ENCODE measurements at regions not wholly inside any gene's neighbourhood (a gene's known extent, or its start where the extent isn't known, plus 50 kb on each side); places are given as distances from the start of the nearest gene placed in this dataset.

DNA sequence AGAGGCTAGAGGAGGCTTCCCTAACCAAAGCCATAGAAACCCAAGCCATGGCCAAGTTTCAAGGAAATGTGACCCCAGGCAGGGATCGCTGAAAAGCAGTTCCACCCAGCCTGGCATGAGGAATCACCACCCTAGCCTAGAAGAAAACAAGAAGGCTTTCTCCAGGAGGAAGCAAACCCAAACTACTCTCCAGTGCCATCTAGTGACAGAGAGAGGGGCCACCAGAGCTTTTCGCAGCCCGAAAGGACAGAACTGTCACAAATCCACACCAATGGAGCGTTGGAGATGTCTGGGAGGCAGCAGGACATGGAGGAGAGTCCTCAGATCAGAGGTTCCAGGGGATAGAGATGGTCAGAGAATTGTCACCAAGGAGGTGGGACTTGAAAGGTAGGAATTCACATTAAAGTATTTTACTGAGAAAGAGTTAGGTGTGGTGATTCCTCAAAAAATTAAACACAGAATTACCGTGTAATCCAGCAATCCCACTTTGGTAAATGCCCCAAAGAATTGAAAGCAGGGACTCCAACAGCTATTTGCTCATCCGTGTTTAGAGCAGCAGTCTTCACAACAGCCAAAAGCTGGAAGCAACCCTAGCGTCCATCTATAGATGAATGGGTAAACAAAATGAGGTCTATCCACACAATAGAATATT lies 67.3 kb upstream of the NUP50 start:
- TF ChIP-seq CTCF (IDR thresholded peaks at IDR 0.05; ENCODE audit: insufficient read depth, low read length, poor library complexity, severe bottlenecking) = peak; percentile 89
- H3K27me3 ChIP-seq (replicated peaks; ENCODE audit: control insufficient read depth, insufficient read depth, low read length) = no peaks in the 10 kb centered on the region; the same call in 1 of the 2 replicates

GRCh38 chr22:45097061-45097460 lies 66.7 kb upstream of the NUP50 start:
- Histone ChIP-seq H3K36me3 (ENCODE audit: control insufficient read depth, insufficient read depth, low read length) (no peaks in the 10 kb centered on the region), H3K4me3 (replicated peaks; ENCODE audit: low read depth, low read length) (no peak overlapping the region), H3K27me3 (replicated peaks; ENCODE audit: control insufficient read depth, insufficient read depth, low read length) (no peaks in the 10 kb centered on the region; the same call in 1 of the 2 replicates)
- DNase-seq (ENCODE audit: extremely low read depth, insufficient read length) = no peak
- TF ChIP-seq CTCF (IDR thresholded peaks at IDR 0.05; ENCODE audit: insufficient read depth, low read length, poor library complexity, severe bottlenecking) = no peak

More for the DNA sequence above, 67.3 kb upstream of the NUP50 start:
- Histone ChIP-seq H3K4me3 (replicated peaks; ENCODE audit: low read depth, low read length) (no peak overlapping the region), H3K36me3 (ENCODE audit: control insufficient read depth, insufficient read depth, low read length) (no peaks in the 10 kb centered on the region)
- DNase-seq (ENCODE audit: extremely low read depth, insufficient read length) = no peak

DNA sequence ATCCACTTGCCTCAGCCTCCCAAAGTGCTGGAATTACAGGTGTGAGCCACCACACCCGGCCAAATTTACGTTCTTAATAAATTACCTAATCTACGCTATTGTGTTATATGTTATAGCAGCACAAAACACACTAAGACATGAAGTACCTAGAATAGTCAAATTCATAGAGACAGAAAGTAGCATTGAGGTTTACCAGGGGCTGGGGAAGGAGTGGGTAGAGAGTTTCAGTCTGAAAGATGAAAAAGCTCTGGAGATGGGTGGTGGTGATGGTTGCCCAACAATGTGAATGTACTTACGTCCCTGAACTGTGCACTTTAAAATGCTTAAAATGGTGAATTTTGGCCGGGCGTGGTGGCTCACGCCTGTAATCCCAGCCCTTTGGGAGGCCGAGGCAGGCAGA lies 65.7 kb upstream of the NUP50 start:
- no peak for DNase-seq (ENCODE audit: extremely low read depth, insufficient read length)
- no peaks in the 10 kb centered on the region for H3K36me3 ChIP-seq (ENCODE audit: control insufficient read depth, insufficient read depth, low read length)
- H3K27me3 ChIP-seq (replicated peaks; ENCODE audit: control insufficient read depth, insufficient read depth, low read length) = no peaks in the 10 kb centered on the region; the same call in 1 of the 2 replicates
- TF ChIP-seq CTCF (IDR thresholded peaks at IDR 0.05; ENCODE audit: insufficient read depth, low read length, poor library complexity, severe bottlenecking) = no peak
- H3K4me3 ChIP-seq (replicated peaks; ENCODE audit: low read depth, low read length) = no peak overlapping the region

- Histone ChIP-seq H3K4me3 (replicated peaks; ENCODE audit: low read depth, low read length) (no peak overlapping the region), H3K36me3 (ENCODE audit: control insufficient read depth, insufficient read depth, low read length) (no peaks in the 10 kb centered on the region), H3K27me3 (replicated peaks; ENCODE audit: control insufficient read depth, insufficient read depth, low read length) (no peaks in the 10 kb centered on the region; the same call in 1 of the 2 replicates)
- DNase-seq (ENCODE audit: extremely low read depth, insufficient read length) = no peak
- no peak for TF ChIP-seq CTCF (IDR thresholded peaks at IDR 0.05; ENCODE audit: insufficient read depth, low read length, poor library complexity, severe bottlenecking)
Observed at GRCh38 chr22:45099961-45100360, 63.8 kb upstream of the NUP50 start.

- peak; percentile 20 for DNase-seq (ENCODE audit: extremely low read depth, insufficient read length)
- H3K4me3 ChIP-seq (replicated peaks; ENCODE audit: low read depth, low read length) = no peak overlapping the region
Observed at GRCh38 chr22:45101515-45102227, 62.1 kb upstream of the NUP50 start.

More at GRCh38 chr22:45101515-45102227, 62.1 kb upstream of the NUP50 start:
- TF ChIP-seq CTCF (IDR thresholded peaks at IDR 0.05; ENCODE audit: insufficient read depth, low read length, poor library complexity, severe bottlenecking) = peak; percentile 64
- Histone ChIP-seq H3K27me3 (replicated peaks; ENCODE audit: control insufficient read depth, insufficient read depth, low read length) (no peaks in the 10 kb centered on the region; the same call in 1 of the 2 replicates), H3K36me3 (ENCODE audit: control insufficient read depth, insufficient read depth, low read length) (no peaks in the 10 kb centered on the region)
